ENCODE measurements at regions not wholly inside any gene's neighbourhood (a gene's known extent, or its start where the extent isn't known, plus 50 kb on each side); places are given as distances from the start of the nearest gene placed in this dataset.

DNA sequence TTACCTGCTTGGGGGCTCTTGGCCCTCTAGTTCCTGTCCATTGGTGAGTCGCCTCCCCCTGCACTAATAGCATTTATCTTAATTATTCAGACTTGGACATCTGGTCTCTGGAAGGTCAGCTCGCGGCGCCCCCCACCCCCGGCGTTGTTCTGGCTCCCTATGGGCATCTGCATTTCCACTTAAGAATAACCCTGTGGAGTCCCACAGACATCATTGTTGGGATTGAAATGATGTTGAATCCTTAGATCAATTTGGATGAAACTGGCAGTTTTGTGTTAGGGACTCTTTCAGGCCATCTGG lies 313.8 kb upstream of the HS6ST1 start:
- POLR2A ChIA-PET: no interaction called here
- BruUV-seq (replicated peaks): no TSS peak
- no peak for DNase-seq (ENCODE audit: low spot score)

DNA sequence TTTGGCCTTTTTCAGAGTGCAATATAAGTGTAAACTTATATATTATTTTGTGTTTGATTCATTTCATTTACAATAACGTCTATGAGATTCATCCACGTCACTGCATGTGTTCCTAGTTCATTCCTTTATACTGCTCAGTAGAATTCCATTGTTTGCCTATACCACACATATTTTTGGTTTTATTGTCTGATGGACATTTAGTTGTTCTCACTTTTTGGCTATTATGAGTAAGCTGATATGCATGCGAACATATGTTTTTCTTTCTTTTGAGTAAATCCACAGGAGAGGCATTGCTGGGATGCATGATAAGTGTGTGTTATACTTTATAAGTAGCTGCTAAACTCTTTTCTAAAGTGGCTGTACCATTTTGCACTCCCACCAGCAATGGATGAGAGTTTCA lies 314.8 kb upstream of the HS6ST1 start:
- in situ Hi-C loops (cut with HindIII; ENCODE audit: extremely low pct_ligation_motif_present, low pct_unique_long_range_greater_than_20kb) (loop anchor here (25.0 kb wide), 1 partner anchor 571 kb away; no protein-coding TSS in a partner anchor), intact Hi-C loops (cut with micrococcal nuclease; ENCODE audit: unreplicated experiment) (no loop called here)
- ChIA-PET POLR2A (no interaction called here), CTCF (ENCODE audit: low intra/inter-chr PET ratio, low total read pairs) (no interaction called here)
- no peak overlapping the region for H3K27ac ChIP-seq (ENCODE audit: extremely low read length, insufficient read depth, low read length)
- no peaks in the 10 kb centered on the region for H3K36me3 ChIP-seq (replicated peaks in 1 of 2; ENCODE audit: control insufficient read depth in 1 of 2, insufficient read depth in 2 of 2, low read length in 2 of 2)
- DNase-seq (ENCODE audit: low spot score): no peak
- no peaks in the 10 kb centered on the region for H3K4me1 ChIP-seq (ENCODE audit: insufficient read depth, low read length)
- FAIRE-seq: no peak
- H3K4me3 ChIP-seq (replicated peaks in 1 of 3; ENCODE audit: insufficient read depth in 1 of 3, low read depth in 2 of 3, low read length in 3 of 3): no peak overlapping the region
- no peak overlapping the region for H3K9ac ChIP-seq (ENCODE audit: insufficient read depth, low read depth, low read length)
- H3K79me2 ChIP-seq (ENCODE audit: insufficient read depth, low read length): no peaks in the 10 kb centered on the region
- TF ChIP-seq HOXA3 (CRISPR knock-in tag; IDR thresholded peaks at IDR 0.05) (no peak), ZNF615 (CRISPR knock-in tag; IDR thresholded peaks at IDR 0.05; ENCODE audit: borderline replicate concordance) (no peak), KLF11 (CRISPR knock-in tag; IDR thresholded peaks at IDR 0.05) (no peak), DNMT3B (CRISPR knock-in tag; conservative IDR thresholded peaks at IDR 0.05) (no peak), SIN3A (IDR thresholded peaks at IDR 0.05; ENCODE audit: borderline replicate concordance, low read depth, low read length) (no peak), MLLT10 (CRISPR knock-in tag; IDR thresholded peaks at IDR 0.05) (no peak), ZBTB44 (CRISPR knock-in tag; IDR thresholded peaks at IDR 0.05) (no peak), HOXA7 (CRISPR knock-in tag; IDR thresholded peaks at IDR 0.05) (no peak), SIN3B (IDR thresholded peaks at IDR 0.05; ENCODE audit: low read length) (no peak), ZFP36L2 (CRISPR knock-in tag; IDR thresholded peaks at IDR 0.05) (no peak), CSRNP1 (CRISPR knock-in tag; IDR thresholded peaks at IDR 0.05) (no peak), NR1H2 (CRISPR knock-in tag; IDR thresholded peaks at IDR 0.05; ENCODE audit: borderline replicate concordance, low read depth) (no peak), KDM5B (CRISPR knock-in tag; IDR thresholded peaks at IDR 0.05; ENCODE audit: borderline replicate concordance) (no peak), ZBTB25 (CRISPR knock-in tag; IDR thresholded peaks at IDR 0.05) (no peak)
- TF ChIP-seq, protein P1, sequence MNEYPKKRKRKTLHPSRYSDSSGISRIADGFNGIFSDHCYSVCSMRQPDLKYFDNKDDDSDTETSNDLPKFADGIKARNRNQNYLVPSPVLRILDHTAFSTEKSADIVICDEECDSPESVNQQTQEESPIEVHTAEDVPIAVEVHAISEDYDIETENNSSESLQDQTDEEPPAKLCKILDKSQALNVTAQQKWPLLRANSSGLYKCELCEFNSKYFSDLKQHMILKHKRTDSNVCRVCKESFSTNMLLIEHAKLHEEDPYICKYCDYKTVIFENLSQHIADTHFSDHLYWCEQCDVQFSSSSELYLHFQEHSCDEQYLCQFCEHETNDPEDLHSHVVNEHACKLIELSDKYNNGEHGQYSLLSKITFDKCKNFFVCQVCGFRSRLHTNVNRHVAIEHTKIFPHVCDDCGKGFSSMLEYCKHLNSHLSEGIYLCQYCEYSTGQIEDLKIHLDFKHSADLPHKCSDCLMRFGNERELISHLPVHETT (CRISPR knock-in tag; conservative IDR thresholded peaks at IDR 0.05): no peak
- no peaks in the 10 kb centered on the region for H4K20me1 ChIP-seq (ENCODE audit: insufficient read depth, low read length)
- BruUV-seq (replicated peaks): no TSS peak
- no peaks in the 10 kb centered on the region for H3K9me3 ChIP-seq (ENCODE audit: low read length)
- peaks cover 0 to 36% of the 10 kb centered on the region in 2 experiments; a peak in 2 of 5 replicates for H3K27me3 ChIP-seq (ENCODE audit: control insufficient read depth in 1 of 2, insufficient read depth in 2 of 2, low read length in 2 of 2)
- no peak overlapping the region for H2AFZ ChIP-seq (ENCODE audit: low read length)
- 19% methylated on average over 3 of the region's 3 CpGs for WGBS (ENCODE audit: low lambda C conversion rate)
- ATAC-seq: no peak
- H3K4me2 ChIP-seq (ENCODE audit: low read depth, low read length): no peak overlapping the region

More for the DNA sequence above, 313.8 kb upstream of the HS6ST1 start:
- H3K79me2 ChIP-seq (ENCODE audit: insufficient read depth, low read length): no peaks in the 10 kb centered on the region
- no peaks in the 10 kb centered on the region for H3K9me3 ChIP-seq (ENCODE audit: low read length)
- no peak overlapping the region for H3K4me2 ChIP-seq (ENCODE audit: low read depth, low read length)
- in situ Hi-C loops (cut with HindIII; ENCODE audit: extremely low pct_ligation_motif_present, low pct_unique_long_range_greater_than_20kb) (loop anchor here (25.0 kb wide), 1 partner anchor 570 kb away; no protein-coding TSS in a partner anchor), intact Hi-C loops (cut with micrococcal nuclease; ENCODE audit: unreplicated experiment) (no loop called here)
- ATAC-seq (no peak), FAIRE-seq (no peak)
- 47% methylated on average over 6 of the region's 6 CpGs for WGBS (ENCODE audit: low lambda C conversion rate)
- H4K20me1 ChIP-seq (ENCODE audit: insufficient read depth, low read length): no peaks in the 10 kb centered on the region
- no peak overlapping the region for H2AFZ ChIP-seq (ENCODE audit: low read length)
- H3K27me3 ChIP-seq (ENCODE audit: control insufficient read depth in 1 of 2, insufficient read depth in 2 of 2, low read length in 2 of 2): peaks cover 0 to 40% of the 10 kb centered on the region in 2 experiments; a peak in 2 of 5 replicates
- CTCF ChIA-PET (ENCODE audit: low intra/inter-chr PET ratio, low total read pairs): no interaction called here
- H3K27ac ChIP-seq (ENCODE audit: extremely low read length, insufficient read depth, low read length): no peak overlapping the region
- H3K36me3 ChIP-seq (replicated peaks in 1 of 2; ENCODE audit: control insufficient read depth in 1 of 2, insufficient read depth in 2 of 2, low read length in 2 of 2): no peaks in the 10 kb centered on the region
- H3K4me3 ChIP-seq (replicated peaks in 1 of 3; ENCODE audit: insufficient read depth in 1 of 3, low read depth in 2 of 3, low read length in 3 of 3): no peak overlapping the region
- H3K4me1 ChIP-seq (ENCODE audit: insufficient read depth, low read length): no peaks in the 10 kb centered on the region
- no peak for TF ChIP-seq ZNF780A (CRISPR knock-in tag; IDR thresholded peaks at IDR 0.05)
- H3K9ac ChIP-seq (ENCODE audit: insufficient read depth, low read depth, low read length): no peak overlapping the region
